ENCODE measurements at regions not wholly inside any gene's neighbourhood (a gene's known extent, or its start where the extent isn't known, plus 50 kb on each side); places are given as distances from the start of the nearest gene placed in this dataset.
"Not testable (repeated sequence)": the region's sequence is repeated elsewhere in the genome, so short reads cannot be mapped to it uniquely, and the experiment has no call there.

DNA sequence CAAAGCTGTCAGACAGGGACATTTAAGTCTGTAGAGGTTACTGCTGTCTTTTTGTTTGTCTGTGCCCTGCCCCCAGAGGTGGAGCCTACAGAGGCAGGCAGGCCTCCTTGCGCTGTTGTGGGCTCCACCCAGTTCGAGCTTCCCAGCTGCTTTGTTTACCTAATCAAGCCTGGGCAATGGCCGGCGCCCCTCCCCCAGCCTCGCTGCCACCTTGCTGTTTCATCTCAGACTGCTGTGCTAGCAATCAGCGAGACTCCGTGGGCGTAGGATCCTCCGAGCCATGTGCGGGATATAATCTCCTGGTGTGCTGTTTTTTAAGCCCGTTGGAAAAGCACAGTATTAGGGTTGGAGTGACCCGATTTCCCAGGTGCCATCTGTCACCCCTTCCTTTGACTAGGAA is 454.2 kb upstream of the CCDC196 start:
- DNase-seq, result not testable (repeated sequence)

GRCh38 chr14:66032800-66033199 is 453.4 kb upstream of the CCDC196 start:
- no peak for DNase-seq

- no peak for DNase-seq
Measured at GRCh38 chr14:66036547-66036946, 449.6 kb upstream of the CCDC196 start.

DNA sequence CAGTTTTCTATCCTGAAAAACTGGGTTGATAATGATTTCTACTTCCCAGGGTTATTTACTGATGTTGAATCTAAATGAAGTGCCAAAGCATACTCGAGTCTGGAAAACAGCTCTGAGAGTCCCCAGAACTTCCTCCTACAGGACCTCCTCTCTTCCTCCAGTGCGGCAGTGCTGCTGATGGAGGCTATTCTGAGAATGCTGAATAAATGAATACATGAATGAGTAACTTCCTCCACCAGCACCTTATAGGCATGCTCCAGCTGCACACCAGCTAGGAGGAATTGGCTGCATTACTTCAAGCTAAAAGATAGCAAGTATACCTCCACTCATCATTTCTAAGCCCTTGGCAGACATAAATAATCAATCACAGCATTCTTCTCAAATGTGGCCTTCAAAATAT is 448.8 kb upstream of the CCDC196 start:
- no peak for DNase-seq

DNA sequence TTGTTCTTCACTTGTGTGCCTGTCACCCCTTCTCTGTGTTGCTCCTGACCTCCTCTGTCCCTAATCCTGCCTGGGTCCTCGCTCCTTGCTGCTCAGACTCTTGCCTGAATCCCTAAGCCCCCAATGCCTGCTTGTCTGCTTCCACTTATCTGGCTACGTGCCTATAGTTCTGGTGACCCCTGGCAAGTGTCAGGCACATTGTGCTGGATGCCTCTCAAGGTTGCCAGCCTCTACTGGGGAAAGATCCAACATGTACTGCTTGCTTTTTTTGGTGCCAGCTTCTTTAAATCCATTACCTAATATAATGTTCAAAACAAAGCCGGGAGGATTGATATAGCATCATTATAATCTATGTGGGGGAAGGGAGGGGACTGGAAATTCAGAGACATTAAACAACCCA is 448.0 kb upstream of the CCDC196 start:
- no peak for DNase-seq

DNA sequence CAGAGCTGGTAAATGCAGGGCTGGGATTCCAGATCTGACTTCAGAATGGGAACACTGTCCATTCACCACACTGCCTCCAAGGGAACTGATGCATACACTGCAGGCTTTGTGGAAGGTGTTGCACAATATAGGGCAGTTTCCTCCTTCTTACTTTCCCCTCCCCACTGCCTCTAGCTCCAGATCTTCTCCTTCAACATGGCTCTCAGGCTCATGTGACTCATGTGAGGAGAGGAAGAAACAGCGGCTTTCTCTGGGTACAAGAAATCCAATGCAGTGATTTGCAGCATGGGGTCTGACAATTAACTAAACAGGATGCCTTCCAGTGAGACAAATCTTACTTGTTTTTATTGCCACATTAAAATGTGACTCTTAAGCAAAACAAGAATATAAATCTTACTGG is 447.6 kb upstream of the CCDC196 start:
- no peak for DNase-seq

DNA sequence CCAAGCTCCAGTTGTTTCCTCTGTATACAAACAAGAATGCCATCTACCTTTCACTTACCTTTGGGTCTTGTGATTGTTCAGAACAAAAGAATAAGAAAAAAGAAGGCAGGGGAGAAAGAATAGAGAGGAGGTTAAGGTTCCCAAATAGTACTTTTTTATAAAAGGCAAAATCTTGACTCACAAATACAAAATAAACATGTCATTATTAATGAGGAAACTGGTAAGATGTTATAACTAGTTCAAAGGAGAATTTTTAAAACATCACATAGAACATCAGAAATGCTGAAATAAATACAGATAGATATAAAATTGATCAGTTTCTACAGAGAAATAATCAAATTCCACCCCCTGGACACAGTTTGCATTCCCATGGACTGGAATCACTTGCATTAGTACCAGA is 446.7 kb upstream of the CCDC196 start:
- DNase-seq, result no peak

DNA sequence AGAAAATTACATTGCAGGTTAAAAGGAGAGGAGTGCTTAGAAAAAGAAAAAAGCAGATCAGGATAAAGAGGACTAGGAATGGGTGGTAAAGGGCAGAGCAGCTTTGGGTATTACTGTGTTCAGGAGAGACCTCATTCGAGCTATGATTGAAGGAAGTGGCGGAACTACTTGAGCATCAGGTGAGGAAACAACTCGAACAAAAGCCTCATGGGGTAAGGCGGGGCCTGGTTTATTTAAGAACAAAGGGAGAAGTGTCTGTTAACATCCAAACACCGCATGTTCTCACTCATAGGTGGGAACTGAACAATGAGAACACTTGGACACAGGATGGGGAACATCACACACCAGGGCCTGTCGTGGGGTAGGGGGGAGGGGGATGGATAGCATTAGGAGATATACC is 444.6 kb upstream of the CCDC196 start:
- DNase-seq, result peak; percentile 38

DNA sequence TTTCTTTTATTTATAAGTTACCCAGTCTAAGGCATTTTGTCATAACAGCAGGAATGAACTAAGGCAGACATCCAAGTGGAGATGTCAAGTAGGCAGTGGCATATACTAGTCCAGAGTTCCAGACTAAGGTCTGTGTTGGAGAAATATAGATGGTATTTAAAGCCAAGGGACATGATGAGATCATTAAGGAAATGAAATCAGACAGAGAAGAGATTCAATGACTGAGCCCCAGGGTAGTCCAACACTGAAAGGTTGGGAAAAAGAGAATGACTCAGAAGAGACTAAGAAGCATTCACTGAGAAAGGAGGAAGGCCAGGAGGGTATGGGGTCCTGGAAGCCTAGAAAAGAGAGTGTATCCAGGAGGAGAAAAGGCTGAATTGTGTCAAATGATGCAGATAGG is 442.2 kb upstream of the CCDC196 start:
- no peak for DNase-seq

- no peak for DNase-seq
Measured at GRCh38 chr14:66045572-66046021, 440.6 kb upstream of the CCDC196 start.

DNA sequence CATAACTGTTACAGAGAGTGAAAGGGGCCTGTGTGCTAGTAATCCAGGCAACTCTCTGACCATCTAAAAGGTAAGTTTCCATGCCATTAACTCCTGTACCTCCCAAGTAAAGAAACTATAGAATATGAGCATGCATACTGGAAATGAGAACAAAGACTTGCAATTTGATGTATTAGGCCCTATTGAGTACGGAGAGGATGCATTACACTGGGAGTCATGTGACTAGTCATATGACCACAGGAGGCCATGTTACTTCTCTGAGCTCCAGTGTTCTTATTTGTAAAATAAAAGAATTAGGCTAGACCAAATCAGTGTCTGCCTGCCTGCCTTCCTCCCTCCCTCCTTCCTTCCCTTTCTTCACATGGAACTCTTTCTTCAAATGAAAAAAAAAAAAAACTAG is 440.1 kb upstream of the CCDC196 start:
- no peak for DNase-seq

- no peak for DNase-seq
Measured at GRCh38 chr14:66046591-66046990, 439.6 kb upstream of the CCDC196 start.

DNA sequence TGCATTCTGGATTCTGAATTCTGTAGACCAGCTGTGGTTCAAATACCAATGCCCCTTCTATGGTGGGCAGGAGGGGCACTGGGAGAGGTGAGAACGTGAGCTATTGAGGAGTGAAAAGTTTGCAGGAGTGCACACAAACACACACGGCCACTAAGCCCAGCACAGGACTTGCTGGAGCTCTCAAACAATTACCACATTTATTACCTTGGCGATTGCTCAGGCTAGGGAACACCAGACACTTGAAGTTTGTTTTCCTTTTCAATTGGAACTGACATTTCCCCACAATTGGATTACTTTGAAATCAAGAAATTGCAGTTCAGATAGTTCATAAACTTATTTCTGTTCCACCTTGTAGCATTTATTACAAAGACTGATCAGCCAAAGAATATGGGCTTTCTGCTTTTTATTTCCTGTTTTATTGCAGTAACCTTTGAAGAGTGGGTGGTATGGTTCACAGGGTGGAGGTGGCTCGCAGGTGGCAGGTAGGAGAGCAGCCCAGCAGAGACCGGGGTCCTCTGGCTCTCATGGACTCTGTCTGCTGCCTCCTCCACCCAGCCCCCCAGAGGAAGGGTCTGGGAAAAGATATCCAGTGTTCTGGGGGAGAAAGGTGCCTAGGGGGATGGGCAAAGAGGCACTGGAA is 429.8 kb upstream of the CCDC196 start:
- DNase-seq, result no peak

GRCh38 chr14:66056926-66057552 is 429.1 kb upstream of the CCDC196 start:
- no peak for DNase-seq

DNA sequence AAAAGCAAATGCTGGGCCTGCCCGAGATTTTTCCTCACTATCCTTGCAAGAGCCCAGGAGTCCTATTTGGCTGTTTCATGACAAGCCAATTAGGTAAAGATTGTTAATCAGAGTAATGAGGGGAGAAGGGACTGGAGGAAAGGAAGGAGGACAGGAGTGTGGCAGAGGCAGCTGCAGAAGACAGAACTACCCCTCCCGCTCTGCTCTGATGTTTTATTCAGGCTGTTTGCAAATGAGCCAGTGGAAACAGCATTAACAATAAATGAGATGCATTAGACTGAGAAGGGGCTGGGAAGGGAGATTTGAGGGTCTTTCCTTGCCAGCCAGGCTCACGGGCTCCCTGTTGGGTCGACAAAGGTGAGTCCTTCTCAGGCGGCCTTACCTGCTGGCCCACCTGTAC is 421.0 kb upstream of the CCDC196 start:
- no peak for DNase-seq

DNA sequence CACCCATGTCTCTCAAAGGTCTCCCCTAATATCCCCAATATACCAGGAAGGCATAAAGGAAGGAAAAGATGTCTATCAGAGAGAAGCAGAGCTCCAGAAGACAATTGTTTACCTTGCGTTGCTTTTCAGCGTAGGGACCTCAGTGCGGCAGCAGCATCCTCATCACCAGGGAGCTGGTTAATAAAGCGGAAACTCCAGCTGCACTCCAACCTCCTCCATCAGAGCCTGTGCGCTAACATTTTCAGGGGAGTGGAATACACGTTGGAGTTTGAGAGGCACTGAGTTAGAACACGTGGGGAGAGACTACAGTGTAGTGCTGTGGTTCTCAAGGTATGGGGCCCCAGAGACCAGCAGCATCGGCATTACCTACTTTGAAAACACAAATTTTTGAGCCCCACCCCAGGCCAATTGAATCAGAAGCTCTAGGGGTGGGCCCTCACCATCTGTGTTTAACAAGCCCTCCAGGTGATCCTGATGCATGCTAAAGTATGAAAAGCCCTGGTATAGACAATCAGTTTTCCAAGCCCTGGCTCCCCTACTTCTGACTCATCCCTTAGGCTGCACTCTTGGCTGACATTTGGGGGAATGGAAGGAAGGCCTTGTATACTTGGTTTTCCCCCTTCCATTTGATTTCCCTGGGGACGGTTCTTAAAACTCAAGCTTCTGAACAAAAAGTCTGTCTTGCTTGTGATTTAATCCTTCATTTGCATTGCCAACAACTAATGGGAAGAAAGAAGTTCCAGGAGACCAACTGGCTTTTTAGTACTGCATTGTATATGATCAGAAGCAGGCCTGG is 419.0 kb upstream of the CCDC196 start:
- no peak for DNase-seq

DNA sequence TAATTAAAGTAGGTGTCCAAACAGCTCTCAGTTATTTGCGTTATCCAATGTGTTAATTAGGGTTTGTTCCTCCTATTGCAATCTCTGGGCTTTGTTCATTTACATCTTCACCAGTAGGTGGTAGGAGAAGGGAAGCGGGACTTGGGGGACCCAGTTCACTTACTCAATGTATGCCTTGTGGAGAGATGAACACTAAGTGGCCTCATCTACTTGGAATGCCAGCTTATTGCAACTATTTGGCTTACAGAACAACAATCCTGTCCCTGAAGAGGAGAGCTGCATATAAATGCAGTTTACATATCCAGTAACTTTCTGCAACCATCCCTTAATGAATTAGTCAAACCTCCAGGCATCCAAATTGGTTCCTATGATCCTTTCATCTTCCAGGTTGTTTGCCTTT is 417.1 kb upstream of the CCDC196 start:
- no peak for DNase-seq

- DNase-seq, result no peak
Measured at GRCh38 chr14:66069830-66070541, 416.2 kb upstream of the CCDC196 start.

DNA sequence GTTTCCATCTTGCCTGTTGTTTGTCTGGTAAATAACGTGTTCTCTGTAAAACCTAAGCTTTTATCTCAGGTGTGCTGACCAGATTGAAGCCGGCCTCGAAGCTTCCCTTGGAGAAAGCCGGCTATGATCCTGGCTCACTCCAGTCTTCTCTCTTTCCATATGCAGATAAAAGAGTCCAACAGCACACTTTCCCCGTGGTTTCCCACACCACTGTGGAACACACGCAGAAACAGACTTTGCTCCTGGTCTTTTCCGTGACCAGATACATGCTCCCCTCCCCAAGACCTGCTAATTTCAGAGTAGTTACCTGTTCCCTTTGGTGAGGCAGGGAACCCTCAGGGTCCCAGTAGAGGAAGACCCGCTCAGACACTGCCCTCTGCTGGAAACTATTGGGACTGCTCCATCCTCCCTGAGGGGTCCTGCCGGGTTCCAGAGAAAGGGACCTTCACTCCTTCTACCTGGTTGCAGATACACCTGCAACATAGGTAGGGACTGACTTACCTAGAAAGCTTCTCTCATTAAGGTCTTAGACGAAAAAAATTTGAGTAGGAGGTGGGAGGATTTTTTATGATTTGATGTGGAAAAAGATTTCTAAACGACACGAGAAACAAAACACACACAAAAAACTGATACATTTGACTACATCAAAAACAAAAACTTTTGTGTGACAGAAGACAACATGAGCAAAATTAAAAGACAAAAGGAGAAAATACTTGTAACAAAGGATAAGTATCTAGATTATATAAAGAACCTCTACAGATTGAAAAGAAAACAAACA is 415.4 kb upstream of the CCDC196 start:
- DNase-seq, result peak; percentile 7

DNA sequence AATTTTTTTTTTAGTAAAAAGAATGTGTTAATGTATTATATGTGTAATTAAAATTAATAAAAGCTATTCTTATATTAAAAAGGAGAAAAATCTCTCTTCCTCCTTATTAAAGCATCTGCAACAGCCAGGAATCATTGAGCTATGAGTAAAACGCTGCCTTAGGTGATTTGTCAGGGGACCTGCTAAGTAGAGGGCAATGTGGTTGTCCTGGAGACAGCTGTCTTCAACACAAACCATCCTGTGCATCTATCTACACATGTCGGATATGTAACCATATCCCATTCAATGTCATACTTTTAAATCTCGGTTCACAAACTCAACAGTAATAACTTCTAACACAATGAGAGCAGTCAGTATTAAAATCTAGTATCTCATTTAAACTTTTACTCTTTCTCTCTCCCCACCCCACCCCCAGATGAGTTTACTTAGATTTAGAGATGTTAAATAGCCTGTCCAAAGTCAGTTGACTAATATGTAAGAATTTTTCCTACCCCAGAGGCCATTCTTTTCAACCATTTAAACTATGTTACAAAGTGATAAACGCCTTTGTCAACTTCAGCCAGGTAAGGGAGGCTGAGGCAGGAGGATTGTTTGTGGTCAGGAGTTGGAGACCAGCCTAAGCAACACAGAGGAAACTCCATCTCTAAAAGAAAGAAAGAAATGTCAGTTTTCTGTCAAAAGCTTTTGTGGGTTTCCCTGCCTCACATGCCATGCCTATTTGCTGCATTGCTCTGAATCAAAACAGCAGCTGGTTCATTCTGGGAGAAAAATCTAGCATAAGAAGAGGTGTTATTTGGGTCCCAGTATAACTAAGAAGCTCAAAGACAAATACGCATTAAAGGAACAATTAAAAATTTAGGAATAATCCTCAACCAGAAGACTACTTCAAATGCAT is 413.7 kb upstream of the CCDC196 start:
- DNase-seq, result no peak

- DNase-seq, result peak; percentile 6
Measured at GRCh38 chr14:66074537-66074936, 411.6 kb upstream of the CCDC196 start.

- no peak for DNase-seq
Measured at GRCh38 chr14:66076176-66076575, 410.0 kb upstream of the CCDC196 start.
